HS-5 (cell line): ENCODE measurements at regions not wholly inside any gene's neighbourhood (a gene's known extent, or its start where the extent isn't known, plus 50 kb on each side); places are given as distances from the start of the nearest gene placed in this dataset.

Experiments used
- DNase-seq: peaks from one replicate; pipeline ENCODE4 v3.0.0-alpha.2; 2012; ENCODE audit warnings: low read depth

GRCh38 chr12:91999823-92000222 lies 145.8 kb downstream of the BTG1 start:
- DNase-seq: no peak

GRCh38 chr12:91998316-91998715 lies 147.3 kb downstream of the BTG1 start:
- no peak for DNase-seq

GRCh38 chr12:91994208-91994797 lies 151.3 kb downstream of the BTG1 start:
- no peak for DNase-seq

- no peak for DNase-seq
Observed at GRCh38 chr12:91993287-91994017, 152.2 kb downstream of the BTG1 start.

GRCh38 chr12:91991399-91992187 lies 154.1 kb downstream of the BTG1 start:
- DNase-seq: no peak

- DNase-seq: no peak
Observed at GRCh38 chr12:91990525-91990924, 155.1 kb downstream of the BTG1 start.

DNA sequence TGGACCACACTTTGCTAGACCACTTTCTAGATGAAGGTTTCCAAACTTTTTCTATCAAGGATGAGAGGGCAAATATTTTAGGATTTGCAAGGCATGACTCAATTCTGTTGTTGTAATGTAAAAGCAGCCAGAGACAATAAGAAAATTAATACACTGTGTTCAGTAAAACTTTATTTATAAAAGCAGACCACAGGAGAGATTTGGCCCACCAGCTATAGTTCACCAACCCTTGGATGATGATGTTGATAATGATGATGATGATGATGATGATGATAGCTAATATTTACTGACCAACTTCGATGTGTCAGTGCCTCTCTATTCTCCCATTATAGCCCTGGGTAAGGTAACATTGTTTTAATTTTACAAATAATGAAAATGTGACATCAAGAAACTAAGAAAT lies 156.5 kb downstream of the BTG1 start:
- DNase-seq: no peak

GRCh38 chr12:91988086-91988923 lies 157.3 kb downstream of the BTG1 start:
- no peak for DNase-seq

GRCh38 chr12:91986084-91986483 lies 159.6 kb downstream of the BTG1 start:
- DNase-seq: no peak

DNA sequence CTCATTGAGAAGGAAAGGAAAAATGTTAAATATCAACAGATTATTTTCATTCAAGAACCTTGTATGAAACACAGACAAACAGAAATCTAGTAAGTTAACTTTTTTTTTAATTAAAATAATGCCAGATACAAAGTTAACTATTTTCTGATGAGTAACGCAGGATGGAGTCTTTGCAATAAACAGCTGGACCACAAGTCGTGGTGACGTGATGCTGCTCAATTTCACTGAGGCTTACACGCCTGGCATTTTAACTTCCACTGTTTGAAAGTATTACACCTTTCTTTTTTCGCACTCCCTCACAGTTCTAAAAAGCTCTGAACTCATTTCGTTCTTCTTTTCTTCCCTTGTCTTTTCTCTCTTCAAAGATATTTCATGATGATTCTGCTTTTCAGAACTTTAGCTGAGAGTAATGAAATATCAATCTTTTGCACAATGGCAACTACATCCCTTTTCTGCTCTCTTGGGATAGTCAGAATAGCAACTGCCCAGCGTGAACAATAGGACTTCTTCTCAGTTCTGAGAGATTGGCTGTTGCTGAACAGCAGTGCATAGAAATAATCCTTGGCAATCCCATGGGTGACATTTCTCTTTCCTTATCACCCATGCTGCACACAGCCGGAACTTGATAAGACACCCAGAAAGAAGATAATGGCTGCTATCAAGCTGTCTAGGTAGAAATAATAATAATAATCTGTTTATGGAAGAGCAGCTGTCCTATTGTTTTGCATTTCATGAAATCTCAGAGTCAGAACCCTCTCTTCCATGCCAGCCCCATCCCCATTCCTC lies 160.5 kb downstream of the BTG1 start:
- DNase-seq: no peak

GRCh38 chr12:91984556-91984955 lies 161.1 kb downstream of the BTG1 start:
- no peak for DNase-seq

GRCh38 chr12:91983935-91984334 lies 161.7 kb downstream of the BTG1 start:
- DNase-seq: no peak

- no peak for DNase-seq
Observed at GRCh38 chr12:91982946-91983345, 162.7 kb downstream of the BTG1 start.

DNA sequence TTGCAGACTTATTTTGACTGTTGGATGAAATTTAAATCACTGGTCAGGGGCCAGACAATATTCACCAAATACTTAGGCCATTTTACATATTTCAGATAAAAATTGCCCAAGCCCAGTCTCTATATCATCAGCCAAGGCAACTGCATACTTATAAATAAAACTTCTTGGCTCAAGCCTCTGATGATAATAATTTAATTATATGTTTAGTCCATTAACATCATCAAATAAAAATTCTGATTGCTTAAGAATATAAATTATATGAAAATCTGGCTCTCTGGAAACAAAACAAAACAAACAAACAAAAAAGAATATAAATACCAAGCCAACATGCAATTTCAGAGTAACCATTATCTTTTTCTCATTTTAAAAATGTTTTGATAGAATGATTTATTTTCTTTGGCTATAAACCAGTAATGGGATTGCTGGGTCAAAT lies 165.2 kb downstream of the BTG1 start:
- no peak for DNase-seq

DNA sequence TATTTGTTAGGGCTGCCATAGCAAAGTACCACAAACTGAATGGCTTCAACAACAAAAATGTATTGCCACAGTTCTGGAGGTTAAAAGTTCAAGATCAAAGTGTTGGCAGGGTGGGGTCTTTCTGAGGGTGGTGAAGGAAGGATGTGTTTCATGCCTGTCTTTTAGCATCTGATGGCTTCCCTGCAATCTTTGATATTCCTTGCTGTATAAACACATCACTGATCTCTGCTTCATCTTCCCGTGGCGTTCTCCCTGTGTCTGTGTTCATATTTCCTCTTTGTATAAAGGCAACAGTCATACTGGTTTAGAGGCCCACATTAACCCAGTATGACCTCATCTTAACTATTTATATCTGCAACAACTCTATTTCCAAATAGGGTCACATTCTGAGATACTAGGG lies 167.5 kb downstream of the BTG1 start:
- DNase-seq: no peak

GRCh38 chr12:91975891-91976290 lies 169.8 kb downstream of the BTG1 start:
- DNase-seq: no peak

DNA sequence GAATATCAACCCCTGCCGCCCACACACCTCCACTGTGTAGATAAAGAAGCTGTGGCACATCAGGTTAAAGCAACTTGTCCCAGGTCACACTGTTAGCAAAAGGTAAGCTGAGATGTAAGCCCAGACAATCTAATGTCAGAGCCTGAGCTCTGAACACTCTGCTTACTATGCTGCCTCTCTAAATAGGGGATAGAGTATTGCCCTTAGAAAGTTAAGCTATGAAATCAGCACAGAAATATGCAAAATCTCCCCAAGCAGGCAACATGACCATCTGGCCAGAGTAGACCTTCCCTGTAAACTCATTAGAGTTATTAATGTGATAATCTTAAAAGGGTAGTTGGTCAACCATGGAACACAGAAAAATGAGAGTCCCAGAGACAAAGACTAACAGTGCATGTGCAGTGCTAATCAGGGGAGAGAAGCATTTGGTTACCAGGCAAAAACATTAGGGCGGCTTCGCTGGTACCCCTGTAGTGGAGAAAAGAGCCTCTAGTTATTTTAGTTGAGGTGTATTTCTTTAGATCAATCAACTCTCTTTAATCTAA lies 171.0 kb downstream of the BTG1 start:
- DNase-seq: no peak

- DNase-seq: no peak
Observed at GRCh38 chr12:91973813-91974212, 171.8 kb downstream of the BTG1 start.

GRCh38 chr12:91972896-91973295 lies 172.8 kb downstream of the BTG1 start:
- no peak for DNase-seq

GRCh38 chr12:91968777-91969171 lies 176.9 kb downstream of the BTG1 start:
- DNase-seq: no peak
